ENCODE measurements at regions not wholly inside any gene's neighbourhood (a gene's known extent, or its start where the extent isn't known, plus 50 kb on each side); places are given as distances from the start of the nearest gene placed in this dataset.

DNA sequence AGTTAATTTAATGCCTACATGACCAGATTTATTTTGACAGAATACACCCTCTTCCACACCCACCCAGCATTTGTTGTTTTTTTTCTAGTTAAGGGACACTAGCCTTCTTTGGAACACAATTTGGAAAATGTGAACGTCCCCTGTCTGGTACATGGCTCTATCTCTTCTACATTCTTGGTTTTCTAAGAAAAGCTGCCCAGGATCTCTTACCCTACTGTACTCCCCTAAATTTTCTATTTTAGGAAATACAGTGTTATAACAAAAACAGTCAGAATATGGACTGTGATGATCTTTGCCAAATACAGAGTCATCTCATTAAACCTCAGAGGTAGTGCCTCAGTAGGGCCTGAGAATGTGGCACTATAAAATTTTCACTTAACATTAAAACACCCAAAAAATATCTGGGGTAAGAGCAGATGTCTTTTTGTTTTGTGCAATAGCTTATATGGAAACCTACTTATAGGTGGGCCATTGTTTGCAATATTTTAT, 93.1 kb upstream of the SPON1 start:
- CTCF ChIA-PET = no interaction called here
- no peak for ATAC-seq
- no peak overlapping the region for H3K27ac Mint-ChIP-seq

DNA sequence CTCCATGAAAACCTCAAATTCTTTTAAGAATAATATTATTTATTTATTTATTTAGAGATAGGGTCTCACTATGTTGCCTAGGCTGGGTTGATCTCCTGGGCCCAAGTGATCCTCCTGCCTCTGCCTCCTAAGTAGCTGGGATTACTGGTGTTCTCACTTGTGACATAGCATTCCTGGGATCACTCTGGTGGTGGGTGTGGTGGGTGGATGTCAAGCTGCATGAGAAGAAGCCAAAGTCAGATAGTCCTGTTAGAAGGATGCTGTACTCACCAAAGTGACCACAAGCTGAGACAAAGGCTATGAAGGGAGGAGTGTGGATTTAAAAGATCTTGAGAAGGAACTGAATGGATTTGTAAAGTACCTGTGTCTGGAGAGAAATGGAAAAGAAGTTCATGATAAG, 87.9 kb upstream of the SPON1 start:
- DNase-seq (ENCODE audit: low spot score) (no peak), ATAC-seq (no peak)
- H3K4me3 Mint-ChIP-seq = no peak overlapping the region
- no peaks in the 10 kb centered on the region for H3K9me3 Mint-ChIP-seq
- H3K27ac Mint-ChIP-seq = no peak overlapping the region
- H3K36me3 Mint-ChIP-seq = no peaks in the 10 kb centered on the region
- CTCF ChIA-PET = interaction anchor here (1.0 kb wide), 1 partner anchor 40 kb away, joined by 3 read pairs; no protein-coding TSS in a partner anchor
- H3K27me3 Mint-ChIP-seq (ENCODE audit: low read depth) = no peaks in the 10 kb centered on the region; the same call in 1 of the 2 replicates
- POLR2A ChIA-PET = no interaction called here
- peaks cover 9% of the 10 kb centered on the region for H3K4me1 Mint-ChIP-seq
- TF ChIP-seq SMAD4 (CRISPR knock-in tag; IDR thresholded peaks at IDR 0.05) (no peak), ZNF317 (CRISPR knock-in tag; IDR thresholded peaks at IDR 0.05; ENCODE audit: borderline replicate concordance, low read depth) (no peak), MXD4 (CRISPR knock-in tag; IDR thresholded peaks at IDR 0.05; ENCODE audit: borderline replicate concordance) (no peak), JUN (CRISPR knock-in tag; IDR thresholded peaks at IDR 0.05) (no peak), TEAD1 (CRISPR knock-in tag; IDR thresholded peaks at IDR 0.05) (no peak), JAZF1 (CRISPR knock-in tag; IDR thresholded peaks at IDR 0.05) (no peak), OVOL2 (CRISPR knock-in tag; IDR thresholded peaks at IDR 0.05; ENCODE audit: borderline replicate concordance) (no peak), HMGA2 (CRISPR knock-in tag; IDR thresholded peaks at IDR 0.05) (no peak)
- TF ChIP-seq, protein P1, sequence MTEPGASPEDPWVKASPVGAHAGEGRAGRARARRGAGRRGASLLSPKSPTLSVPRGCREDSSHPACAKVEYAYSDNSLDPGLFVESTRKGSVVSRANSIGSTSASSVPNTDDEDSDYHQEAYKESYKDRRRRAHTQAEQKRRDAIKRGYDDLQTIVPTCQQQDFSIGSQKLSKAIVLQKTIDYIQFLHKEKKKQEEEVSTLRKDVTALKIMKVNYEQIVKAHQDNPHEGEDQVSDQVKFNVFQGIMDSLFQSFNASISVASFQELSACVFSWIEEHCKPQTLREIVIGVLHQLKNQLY (CRISPR knock-in tag; IDR thresholded peaks at IDR 0.05) = no peak
- TF ChIP-seq, protein P2, sequence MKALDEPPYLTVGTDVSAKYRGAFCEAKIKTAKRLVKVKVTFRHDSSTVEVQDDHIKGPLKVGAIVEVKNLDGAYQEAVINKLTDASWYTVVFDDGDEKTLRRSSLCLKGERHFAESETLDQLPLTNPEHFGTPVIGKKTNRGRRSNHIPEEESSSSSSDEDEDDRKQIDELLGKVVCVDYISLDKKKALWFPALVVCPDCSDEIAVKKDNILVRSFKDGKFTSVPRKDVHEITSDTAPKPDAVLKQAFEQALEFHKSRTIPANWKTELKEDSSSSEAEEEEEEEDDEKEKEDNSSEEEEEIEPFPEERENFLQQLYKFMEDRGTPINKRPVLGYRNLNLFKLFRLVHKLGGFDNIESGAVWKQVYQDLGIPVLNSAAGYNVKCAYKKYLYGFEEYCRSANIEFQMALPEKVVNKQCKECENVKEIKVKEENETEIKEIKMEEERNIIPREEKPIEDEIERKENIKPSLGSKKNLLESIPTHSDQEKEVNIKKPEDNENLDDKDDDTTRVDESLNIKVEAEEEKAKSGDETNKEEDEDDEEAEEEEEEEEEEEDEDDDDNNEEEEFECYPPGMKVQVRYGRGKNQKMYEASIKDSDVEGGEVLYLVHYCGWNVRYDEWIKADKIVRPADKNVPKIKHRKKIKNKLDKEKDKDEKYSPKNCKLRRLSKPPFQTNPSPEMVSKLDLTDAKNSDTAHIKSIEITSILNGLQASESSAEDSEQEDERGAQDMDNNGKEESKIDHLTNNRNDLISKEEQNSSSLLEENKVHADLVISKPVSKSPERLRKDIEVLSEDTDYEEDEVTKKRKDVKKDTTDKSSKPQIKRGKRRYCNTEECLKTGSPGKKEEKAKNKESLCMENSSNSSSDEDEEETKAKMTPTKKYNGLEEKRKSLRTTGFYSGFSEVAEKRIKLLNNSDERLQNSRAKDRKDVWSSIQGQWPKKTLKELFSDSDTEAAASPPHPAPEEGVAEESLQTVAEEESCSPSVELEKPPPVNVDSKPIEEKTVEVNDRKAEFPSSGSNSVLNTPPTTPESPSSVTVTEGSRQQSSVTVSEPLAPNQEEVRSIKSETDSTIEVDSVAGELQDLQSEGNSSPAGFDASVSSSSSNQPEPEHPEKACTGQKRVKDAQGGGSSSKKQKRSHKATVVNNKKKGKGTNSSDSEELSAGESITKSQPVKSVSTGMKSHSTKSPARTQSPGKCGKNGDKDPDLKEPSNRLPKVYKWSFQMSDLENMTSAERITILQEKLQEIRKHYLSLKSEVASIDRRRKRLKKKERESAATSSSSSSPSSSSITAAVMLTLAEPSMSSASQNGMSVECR (CRISPR knock-in tag; IDR thresholded peaks at IDR 0.05; ENCODE audit: borderline replicate concordance) = no peak
- TF ChIP-seq, protein P3, sequence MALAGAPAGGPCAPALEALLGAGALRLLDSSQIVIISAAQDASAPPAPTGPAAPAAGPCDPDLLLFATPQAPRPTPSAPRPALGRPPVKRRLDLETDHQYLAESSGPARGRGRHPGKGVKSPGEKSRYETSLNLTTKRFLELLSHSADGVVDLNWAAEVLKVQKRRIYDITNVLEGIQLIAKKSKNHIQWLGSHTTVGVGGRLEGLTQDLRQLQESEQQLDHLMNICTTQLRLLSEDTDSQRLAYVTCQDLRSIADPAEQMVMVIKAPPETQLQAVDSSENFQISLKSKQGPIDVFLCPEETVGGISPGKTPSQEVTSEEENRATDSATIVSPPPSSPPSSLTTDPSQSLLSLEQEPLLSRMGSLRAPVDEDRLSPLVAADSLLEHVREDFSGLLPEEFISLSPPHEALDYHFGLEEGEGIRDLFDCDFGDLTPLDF (CRISPR knock-in tag; IDR thresholded peaks at IDR 0.05) = no peak
- TF ChIP-seq, protein P4, sequence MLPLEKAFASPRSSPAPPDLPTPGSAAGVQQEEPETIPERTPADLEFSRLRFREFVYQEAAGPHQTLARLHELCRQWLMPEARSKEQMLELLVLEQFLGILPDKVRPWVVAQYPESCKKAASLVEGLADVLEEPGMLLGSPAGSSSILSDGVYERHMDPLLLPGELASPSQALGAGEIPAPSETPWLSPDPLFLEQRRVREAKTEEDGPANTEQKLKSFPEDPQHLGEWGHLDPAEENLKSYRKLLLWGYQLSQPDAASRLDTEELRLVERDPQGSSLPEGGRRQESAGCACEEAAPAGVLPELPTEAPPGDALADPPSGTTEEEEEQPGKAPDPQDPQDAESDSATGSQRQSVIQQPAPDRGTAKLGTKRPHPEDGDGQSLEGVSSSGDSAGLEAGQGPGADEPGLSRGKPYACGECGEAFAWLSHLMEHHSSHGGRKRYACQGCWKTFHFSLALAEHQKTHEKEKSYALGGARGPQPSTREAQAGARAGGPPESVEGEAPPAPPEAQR (CRISPR knock-in tag; IDR thresholded peaks at IDR 0.05) = no peak
- TF ChIP-seq, protein P5, sequence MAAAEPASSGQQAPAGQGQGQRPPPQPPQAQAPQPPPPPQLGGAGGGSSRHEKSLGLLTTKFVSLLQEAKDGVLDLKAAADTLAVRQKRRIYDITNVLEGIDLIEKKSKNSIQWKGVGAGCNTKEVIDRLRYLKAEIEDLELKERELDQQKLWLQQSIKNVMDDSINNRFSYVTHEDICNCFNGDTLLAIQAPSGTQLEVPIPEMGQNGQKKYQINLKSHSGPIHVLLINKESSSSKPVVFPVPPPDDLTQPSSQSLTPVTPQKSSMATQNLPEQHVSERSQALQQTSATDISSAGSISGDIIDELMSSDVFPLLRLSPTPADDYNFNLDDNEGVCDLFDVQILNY (CRISPR knock-in tag; IDR thresholded peaks at IDR 0.05) = no peak

More for the DNA sequence above, 93.1 kb upstream of the SPON1 start:
- Mint-ChIP-seq H3K27me3 (ENCODE audit: low read depth) (no peaks in the 10 kb centered on the region), H3K4me1 (peaks cover 9% of the 10 kb centered on the region), H3K36me3 (no peaks in the 10 kb centered on the region), H3K4me3 (no peak overlapping the region), H3K9me3 (no peaks in the 10 kb centered on the region)
- POLR2A ChIA-PET = no interaction called here
- TF ChIP-seq, protein P3 (CRISPR knock-in tag; IDR thresholded peaks at IDR 0.05) = no peak
- no peak for TF ChIP-seq ELF4 (CRISPR knock-in tag; IDR thresholded peaks at IDR 0.05; ENCODE audit: low read depth)
- no peak for TF ChIP-seq SP1 (CRISPR knock-in tag; conservative IDR thresholded peaks at IDR 0.05)
- no peak for TF ChIP-seq NFE2L1 (CRISPR knock-in tag; IDR thresholded peaks at IDR 0.05)
- TF ChIP-seq, protein P6, sequence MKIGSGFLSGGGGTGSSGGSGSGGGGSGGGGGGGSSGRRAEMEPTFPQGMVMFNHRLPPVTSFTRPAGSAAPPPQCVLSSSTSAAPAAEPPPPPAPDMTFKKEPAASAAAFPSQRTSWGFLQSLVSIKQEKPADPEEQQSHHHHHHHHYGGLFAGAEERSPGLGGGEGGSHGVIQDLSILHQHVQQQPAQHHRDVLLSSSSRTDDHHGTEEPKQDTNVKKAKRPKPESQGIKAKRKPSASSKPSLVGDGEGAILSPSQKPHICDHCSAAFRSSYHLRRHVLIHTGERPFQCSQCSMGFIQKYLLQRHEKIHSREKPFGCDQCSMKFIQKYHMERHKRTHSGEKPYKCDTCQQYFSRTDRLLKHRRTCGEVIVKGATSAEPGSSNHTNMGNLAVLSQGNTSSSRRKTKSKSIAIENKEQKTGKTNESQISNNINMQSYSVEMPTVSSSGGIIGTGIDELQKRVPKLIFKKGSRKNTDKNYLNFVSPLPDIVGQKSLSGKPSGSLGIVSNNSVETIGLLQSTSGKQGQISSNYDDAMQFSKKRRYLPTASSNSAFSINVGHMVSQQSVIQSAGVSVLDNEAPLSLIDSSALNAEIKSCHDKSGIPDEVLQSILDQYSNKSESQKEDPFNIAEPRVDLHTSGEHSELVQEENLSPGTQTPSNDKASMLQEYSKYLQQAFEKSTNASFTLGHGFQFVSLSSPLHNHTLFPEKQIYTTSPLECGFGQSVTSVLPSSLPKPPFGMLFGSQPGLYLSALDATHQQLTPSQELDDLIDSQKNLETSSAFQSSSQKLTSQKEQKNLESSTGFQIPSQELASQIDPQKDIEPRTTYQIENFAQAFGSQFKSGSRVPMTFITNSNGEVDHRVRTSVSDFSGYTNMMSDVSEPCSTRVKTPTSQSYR (CRISPR knock-in tag; IDR thresholded peaks at IDR 0.05) = no peak
- no peak for TF ChIP-seq ZNF138 (CRISPR knock-in tag; conservative IDR thresholded peaks at IDR 0.05)
- TF ChIP-seq ZNF671 (CRISPR knock-in tag; IDR thresholded peaks at IDR 0.05) = no peak
- TF ChIP-seq, protein P7, sequence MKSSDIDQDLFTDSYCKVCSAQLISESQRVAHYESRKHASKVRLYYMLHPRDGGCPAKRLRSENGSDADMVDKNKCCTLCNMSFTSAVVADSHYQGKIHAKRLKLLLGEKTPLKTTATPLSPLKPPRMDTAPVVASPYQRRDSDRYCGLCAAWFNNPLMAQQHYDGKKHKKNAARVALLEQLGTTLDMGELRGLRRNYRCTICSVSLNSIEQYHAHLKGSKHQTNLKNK (CRISPR knock-in tag; IDR thresholded peaks at IDR 0.05) = no peak
- no peak for DNase-seq (ENCODE audit: low spot score)
